ENCODE measurements at regions not wholly inside any gene's neighbourhood (a gene's known extent, or its start where the extent isn't known, plus 50 kb on each side); places are given as distances from the start of the nearest gene placed in this dataset.

DNA sequence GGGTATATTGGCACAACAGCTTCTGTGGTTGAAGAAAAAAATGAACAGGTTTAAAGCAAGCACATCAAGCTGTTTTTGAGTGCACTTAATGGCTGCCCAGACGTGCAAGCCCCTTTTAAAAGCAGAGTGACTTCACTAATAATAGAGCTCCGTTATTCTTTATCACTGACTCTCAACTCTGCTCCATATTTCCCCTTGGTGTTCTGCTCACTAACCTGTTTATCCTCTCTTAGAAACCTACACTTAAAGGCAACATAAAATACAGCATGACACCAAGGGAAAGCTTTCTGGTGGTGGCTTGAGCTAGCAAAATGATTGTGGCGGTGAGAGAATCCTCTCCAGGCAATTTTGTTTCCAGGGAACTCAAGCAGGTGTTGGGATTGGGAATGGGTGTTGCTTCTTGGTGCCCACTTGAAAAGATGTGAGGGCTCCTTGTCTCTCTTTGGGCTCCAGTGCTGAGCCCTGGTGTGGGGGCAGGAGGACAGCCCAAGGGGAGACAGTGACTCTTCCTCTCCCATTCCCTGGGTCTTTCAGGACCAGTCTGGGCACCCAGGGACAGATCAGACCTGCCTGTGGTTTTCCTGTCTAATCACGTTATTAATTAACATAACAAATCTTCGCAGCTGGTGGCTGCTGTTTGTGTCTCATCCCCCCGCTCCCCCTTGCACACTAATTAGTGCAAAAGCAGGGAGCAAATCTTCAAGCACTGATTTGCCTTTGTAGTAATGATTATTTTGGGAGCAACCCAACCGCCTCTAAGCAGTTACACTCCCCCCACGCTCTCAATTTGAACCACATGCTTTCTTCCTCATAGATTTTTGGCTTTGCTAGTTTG is 289.4 kb upstream of the CXCR4 start:
- no peak overlapping the region for H3K4me2 ChIP-seq (ENCODE audit: low read length)
- H3K4me1 ChIP-seq, result no peaks in the 10 kb centered on the region
- no peaks in the 10 kb centered on the region for H3K79me2 ChIP-seq
- TF ChIP-seq, protein P1, sequence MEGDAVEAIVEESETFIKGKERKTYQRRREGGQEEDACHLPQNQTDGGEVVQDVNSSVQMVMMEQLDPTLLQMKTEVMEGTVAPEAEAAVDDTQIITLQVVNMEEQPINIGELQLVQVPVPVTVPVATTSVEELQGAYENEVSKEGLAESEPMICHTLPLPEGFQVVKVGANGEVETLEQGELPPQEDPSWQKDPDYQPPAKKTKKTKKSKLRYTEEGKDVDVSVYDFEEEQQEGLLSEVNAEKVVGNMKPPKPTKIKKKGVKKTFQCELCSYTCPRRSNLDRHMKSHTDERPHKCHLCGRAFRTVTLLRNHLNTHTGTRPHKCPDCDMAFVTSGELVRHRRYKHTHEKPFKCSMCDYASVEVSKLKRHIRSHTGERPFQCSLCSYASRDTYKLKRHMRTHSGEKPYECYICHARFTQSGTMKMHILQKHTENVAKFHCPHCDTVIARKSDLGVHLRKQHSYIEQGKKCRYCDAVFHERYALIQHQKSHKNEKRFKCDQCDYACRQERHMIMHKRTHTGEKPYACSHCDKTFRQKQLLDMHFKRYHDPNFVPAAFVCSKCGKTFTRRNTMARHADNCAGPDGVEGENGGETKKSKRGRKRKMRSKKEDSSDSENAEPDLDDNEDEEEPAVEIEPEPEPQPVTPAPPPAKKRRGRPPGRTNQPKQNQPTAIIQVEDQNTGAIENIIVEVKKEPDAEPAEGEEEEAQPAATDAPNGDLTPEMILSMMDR (IDR thresholded peaks at IDR 0.05), result no peak
- H3K4me3 ChIP-seq (ENCODE audit: low read depth, low read length), result no peak overlapping the region
- H3K9ac ChIP-seq, result no peak overlapping the region
- H3K36me3 ChIP-seq (ENCODE audit: control insufficient read depth, insufficient read depth, low read length), result no peaks in the 10 kb centered on the region
- H3K27ac ChIP-seq, result no peak overlapping the region
- no peaks in the 10 kb centered on the region for H3K27me3 ChIP-seq (ENCODE audit: control insufficient read depth, insufficient read depth, low read length)
- H3K9me3 ChIP-seq (ENCODE audit: control insufficient read depth, low read length), result no peaks in the 10 kb centered on the region
- H2AFZ ChIP-seq, result no peak overlapping the region

DNA sequence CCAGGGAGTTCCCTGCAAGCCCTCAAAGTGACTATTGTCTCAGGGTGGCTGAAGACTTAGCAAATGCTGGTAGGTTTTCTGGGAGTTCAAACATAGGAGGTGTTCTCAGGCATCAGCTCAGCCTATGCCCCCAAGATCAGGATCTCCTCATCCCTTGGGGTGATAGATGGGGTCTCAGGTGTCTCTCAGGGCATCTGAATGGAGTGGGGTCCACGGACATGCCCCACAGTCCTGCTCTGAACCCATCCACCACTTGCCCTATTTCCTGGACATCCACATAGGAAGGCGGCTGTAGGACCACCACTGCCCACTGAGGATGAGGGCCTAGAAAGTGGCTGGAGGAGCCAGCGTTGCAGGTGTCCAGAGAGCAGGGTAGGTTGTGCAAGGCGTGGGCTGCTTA is 287.0 kb upstream of the CXCR4 start:
- H3K4me3 ChIP-seq (ENCODE audit: low read depth, low read length), result no peak overlapping the region
- H3K27ac ChIP-seq, result no peak overlapping the region
- no peaks in the 10 kb centered on the region for H3K9me3 ChIP-seq (ENCODE audit: control insufficient read depth, low read length)
- no peaks in the 10 kb centered on the region for H3K79me2 ChIP-seq
- no peak overlapping the region for H3K9ac ChIP-seq
- TF ChIP-seq, protein P1 (IDR thresholded peaks at IDR 0.05), result no peak
- no peak overlapping the region for H3K4me2 ChIP-seq (ENCODE audit: low read length)
- H3K36me3 ChIP-seq (ENCODE audit: control insufficient read depth, insufficient read depth, low read length), result no peaks in the 10 kb centered on the region
- no peak overlapping the region for H2AFZ ChIP-seq
- no peaks in the 10 kb centered on the region for H3K4me1 ChIP-seq
- no peaks in the 10 kb centered on the region for H3K27me3 ChIP-seq (ENCODE audit: control insufficient read depth, insufficient read depth, low read length)

DNA sequence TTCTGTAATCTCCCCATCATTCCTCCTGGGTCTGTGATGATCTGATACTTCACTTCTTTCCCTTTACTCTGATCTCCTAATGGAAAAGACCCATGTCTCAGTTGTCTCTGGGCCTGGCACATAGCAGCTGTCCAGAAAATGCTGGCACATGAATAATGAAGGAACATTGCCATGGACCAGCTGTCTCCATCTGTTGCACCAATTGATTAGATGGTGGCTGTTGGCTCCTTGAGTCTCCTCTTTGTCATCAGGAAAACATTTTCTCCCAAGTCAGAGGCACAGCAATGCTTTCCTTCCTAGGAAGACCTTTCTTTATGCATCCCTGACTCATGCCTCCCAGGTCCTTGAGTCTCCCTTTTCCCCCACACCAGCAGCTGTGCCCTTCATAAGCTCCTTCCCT is 286.2 kb upstream of the CXCR4 start:
- Histone ChIP-seq H3K4me2 (ENCODE audit: low read length) (no peak overlapping the region), H3K9ac (no peak overlapping the region)

DNA sequence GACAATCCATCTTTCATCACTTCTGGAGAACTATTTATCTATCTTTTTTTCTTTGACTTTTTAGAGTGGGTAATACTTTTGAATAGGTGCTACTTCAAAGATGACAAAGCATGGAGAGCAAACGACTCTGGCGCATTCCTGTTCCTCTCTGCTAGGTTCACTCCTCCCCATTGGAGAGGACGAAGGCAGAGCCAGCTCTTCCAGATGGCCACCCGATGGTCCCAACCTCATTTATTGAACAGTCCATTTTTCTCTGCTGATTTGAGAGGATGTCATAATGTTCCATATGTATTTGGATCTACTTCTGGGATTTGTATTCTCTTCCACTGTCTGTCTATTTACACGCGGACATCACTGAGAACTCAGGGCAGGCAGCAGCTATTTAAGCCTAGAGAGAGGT is 284.3 kb upstream of the CXCR4 start:
- Histone ChIP-seq H3K27me3 (ENCODE audit: control insufficient read depth, insufficient read depth, low read length) (no peaks in the 10 kb centered on the region), H3K4me3 (ENCODE audit: low read depth, low read length) (no peak overlapping the region), H3K27ac (no peak overlapping the region), H3K36me3 (ENCODE audit: control insufficient read depth, insufficient read depth, low read length) (no peaks in the 10 kb centered on the region), H3K9me3 (ENCODE audit: control insufficient read depth, low read length) (no peaks in the 10 kb centered on the region), H3K4me2 (ENCODE audit: low read length) (no peak overlapping the region), H2AFZ (no peak overlapping the region), H3K79me2 (no peaks in the 10 kb centered on the region), H3K4me1 (no peaks in the 10 kb centered on the region), H3K9ac (no peak overlapping the region)
- TF ChIP-seq, protein P1 (IDR thresholded peaks at IDR 0.05), result no peak

More for the DNA sequence above, 286.2 kb upstream of the CXCR4 start:
- no peak overlapping the region for H2AFZ ChIP-seq
- TF ChIP-seq, protein P1 (IDR thresholded peaks at IDR 0.05), result no peak
- no peaks in the 10 kb centered on the region for H3K36me3 ChIP-seq (ENCODE audit: control insufficient read depth, insufficient read depth, low read length)
- H3K27ac ChIP-seq, result no peak overlapping the region
- H3K9me3 ChIP-seq (ENCODE audit: control insufficient read depth, low read length), result no peaks in the 10 kb centered on the region
- no peaks in the 10 kb centered on the region for H3K27me3 ChIP-seq (ENCODE audit: control insufficient read depth, insufficient read depth, low read length)
- H3K4me3 ChIP-seq (ENCODE audit: low read depth, low read length), result no peak overlapping the region
- H3K79me2 ChIP-seq, result no peaks in the 10 kb centered on the region
- no peaks in the 10 kb centered on the region for H3K4me1 ChIP-seq

Measured in parathyroid adenoma (tissue), 2 donors.